IMR-90 (cell line): ENCODE measurements at regions not wholly inside any gene's neighbourhood (a gene's known extent, or its start where the extent isn't known, plus 50 kb on each side); places are given as distances from the start of the nearest gene placed in this dataset.

Experiments used
- ATAC-seq: fragments of 200-7000 bp; cut with Tn5 transposase; 2 replicates; pipeline ENCODE4 v1.9.1; 2020; ENCODE audit warnings: low read depth, mild to moderate bottlenecking, moderate library complexity
- BruUV-seq: library from RNA; stranded (reverse); fragments of 400-500 nt; replicated peaks from 2 replicates; lab custom pipeline; 2021; lab: Mats Ljungman, UMichigan
- CTCF ChIA-PET: fragments of 300-600 bp; formaldehyde crosslinking; extraction: SDS; loops from one replicate; lab custom pipeline; 2021; ENCODE audit warnings: antibody characterized with exemption; lab: Yijun Ruan, JAX
- POLR2A ChIA-PET: fragments of 300-600 bp; sonication (Branson Sonifier 250); formaldehyde crosslinking; loops from one replicate; lab custom pipeline; 2022; ENCODE audit warnings: antibody characterized with exemption; ENCODE audit not compliant: unreplicated experiment; lab: Charles Lee
- DNase-seq: peaks from one replicate; pipeline ENCODE4 v3.0.0; 2013
- H2AFZ ChIP-seq: replicated peaks from 2 replicates; pipeline ENCODE3; 2013; ENCODE audit warnings: low read length, mild to moderate bottlenecking; ENCODE audit not compliant: poor library complexity
- H2AK5ac ChIP-seq: 2 replicates; pipeline ENCODE4 v1.6.1; 2013; ENCODE audit warnings: low read depth, low read length, inconsistent platforms
- H2AK9ac ChIP-seq: replicated peaks from 2 replicates; pipeline ENCODE3; 2013; ENCODE audit warnings: mild to moderate bottlenecking, low read depth, low read length, moderate library complexity; ENCODE audit not compliant: poor library complexity
- H2BK120ac ChIP-seq: 2 replicates; pipeline ENCODE4 v1.6.1; 2013; ENCODE audit warnings: low read depth, low read length, inconsistent platforms
- H2BK15ac ChIP-seq: 3 replicates; pipeline ENCODE4 v1.6.1; 2013; ENCODE audit warnings: low read depth, low read length, inconsistent platforms
- H2BK20ac ChIP-seq: 2 replicates; pipeline ENCODE4 v1.6.1; 2013; ENCODE audit warnings: low read depth, mild to moderate bottlenecking, inconsistent platforms, low read length, moderate library complexity
- H2BK5ac ChIP-seq: 2 replicates; pipeline ENCODE4 v1.6.1; 2013; ENCODE audit warnings: mild to moderate bottlenecking, low read depth, low read length, inconsistent platforms; ENCODE audit not compliant: poor library complexity, severe bottlenecking
- H3K14ac ChIP-seq: replicated peaks from 2 replicates; pipeline ENCODE4 v1.6.1; 2013; ENCODE audit warnings: low read depth, low read length, inconsistent platforms
- H3K18ac ChIP-seq: 2 replicates; pipeline ENCODE4 v1.6.1; 2013; ENCODE audit warnings: low read depth, low read length, control low read depth
- H3K23ac ChIP-seq: 2 replicates; pipeline ENCODE4 v1.6.1; 2013; ENCODE audit warnings: low read depth, low read length, inconsistent platforms
- H3K27ac ChIP-seq: 2 replicates; pipeline ENCODE4 v1.5.1; 2013; ENCODE audit warnings: mild to moderate bottlenecking, control low read depth, low read length; ENCODE audit not compliant: insufficient read depth
- H3K27me3 ChIP-seq: 2 replicates; pipeline ENCODE4 v1.6.1; 2013; ENCODE audit warnings: low read length; ENCODE audit not compliant: control insufficient read depth, insufficient read depth
- H3K36me3 ChIP-seq: 2 replicates; pipeline ENCODE4 v1.6.1; 2013; ENCODE audit warnings: low read length, mixed read lengths; ENCODE audit not compliant: control insufficient read depth, insufficient read depth
- H3K4ac ChIP-seq: 2 replicates; pipeline ENCODE4 v1.6.1; 2013; ENCODE audit warnings: low read depth, low read length, inconsistent platforms
- H3K4me1 ChIP-seq: 2 replicates; pipeline ENCODE4 v1.6.1; 2013; ENCODE audit warnings: low read length, mixed read lengths; ENCODE audit not compliant: control insufficient read depth, insufficient read depth
- H3K4me2 ChIP-seq: 2 replicates; pipeline ENCODE4 v1.6.1; 2013; ENCODE audit warnings: low read depth, mild to moderate bottlenecking, control low read depth, low read length, moderate library complexity
- H3K4me3 ChIP-seq: 2 replicates; pipeline ENCODE4 v1.5.1; 2013; ENCODE audit warnings: low read depth, mild to moderate bottlenecking, control low read depth, low read length, moderate library complexity; ENCODE audit not compliant: insufficient read depth
- H3K56ac ChIP-seq: 2 replicates; pipeline ENCODE4 v1.6.1; 2013; ENCODE audit warnings: low read length, inconsistent platforms; ENCODE audit not compliant: insufficient read depth; ENCODE audit errors: extremely low read depth
- H3K79me1 ChIP-seq, 2 experiments: 2 replicates each; pipeline ENCODE4 v1.6.1; 2013; ENCODE audit warnings: low read length in 2 of 2, inconsistent platforms in 1 of 2, low read depth in 1 of 2
- H3K9ac ChIP-seq: 2 replicates; pipeline ENCODE4 v1.6.1; 2013; ENCODE audit warnings: low read depth, low read length, control low read depth
- H3K9me1 ChIP-seq: 2 replicates; pipeline ENCODE4 v1.6.1; 2013; ENCODE audit warnings: low read length, inconsistent platforms; ENCODE audit not compliant: insufficient read depth
- H3K9me3 ChIP-seq: 2 replicates; pipeline ENCODE4 v1.6.1; 2013; ENCODE audit warnings: low read length; ENCODE audit not compliant: control insufficient read depth, insufficient read depth
- H4K20me1 ChIP-seq: 2 replicates; pipeline ENCODE4 v1.6.1; 2013; ENCODE audit warnings: low read length, inconsistent platforms; ENCODE audit not compliant: insufficient read depth
- H4K5ac ChIP-seq: 2 replicates; pipeline ENCODE4 v1.6.1; 2013; ENCODE audit warnings: mild to moderate bottlenecking, low read depth, low read length, control low read depth
- H4K8ac ChIP-seq, 2 experiments: 2 replicates each; pipeline ENCODE4 v1.6.1; 2013; ENCODE audit warnings: low read depth in 2 of 2, low read length in 2 of 2, control low read depth in 1 of 2, inconsistent platforms in 1 of 2
- H4K91ac ChIP-seq: 2 replicates; pipeline ENCODE4 v1.6.1; 2013; ENCODE audit warnings: low read depth, low read length, inconsistent platforms; ENCODE audit not compliant: insufficient read depth
- CHD1 ChIP-seq: IDR thresholded peaks from 2 replicates; pipeline ENCODE4 v1.6.1; 2012; ENCODE audit warnings: low read depth, low read length, improper control_type of control experiment
- MAFK ChIP-seq: IDR thresholded peaks from 2 replicates; pipeline ENCODE4 v1.6.1; 2012; ENCODE audit warnings: low read depth, low read length, improper control_type of control experiment
- NFE2L2 ChIP-seq: fragments of 150-350 bp; IDR thresholded peaks from 2 replicates; pipeline ENCODE4 v1.6.1; 2016; ENCODE audit warnings: low read depth, mild to moderate bottlenecking, low read length
- POLR2A ChIP-seq: IDR thresholded peaks from 2 replicates; pipeline ENCODE4 v1.6.1; 2012; ENCODE audit warnings: mild to moderate bottlenecking, low read depth, low read length
- RAD21 ChIP-seq: IDR thresholded peaks from 2 replicates; pipeline ENCODE4 v1.6.1; 2012; ENCODE audit warnings: low read length, improper control_type of control experiment
- RFX5 ChIP-seq: IDR thresholded peaks from 2 replicates; pipeline ENCODE4 v1.8.0; 2012; ENCODE audit warnings: low read depth, mild to moderate bottlenecking, low read length, moderate library complexity
- USF2 ChIP-seq: fragments of 150-350 bp; IDR thresholded peaks from 2 replicates; pipeline ENCODE4 v1.6.1; 2017; ENCODE audit warnings: mild to moderate bottlenecking, antibody characterized with exemption, low read length, low read depth
- WGBS, 2 experiments: methylation state at CpG; one replicate each; pipeline versions ENCODE4 v1.1.5 to v1.1.7; 2013; ENCODE audit warnings: missing lambda C conversion rate in 2 of 2; ENCODE audit not compliant: insufficient read length in 1 of 2; ENCODE audit errors: extremely low coverage in 2 of 2; 5-methylcytosine and 5-hydroxymethylcytosine counted together
- dilution Hi-C: fragments of 300-500 bp; cut with HindIII; formaldehyde crosslinking; loops from one replicate; pipeline ENCODE4 v1.14.3; 2018; ENCODE audit warnings: low sequenced_read_pairs; ENCODE audit not compliant: unreplicated experiment
- in situ Hi-C: fragments of 300-500 bp; cut with MboI; formaldehyde crosslinking; loops from 3 replicates; pipeline ENCODE4 v1.14.3; 2019; ENCODE audit warnings: low sequenced_read_pairs, inconsistent platforms, mixed read lengths
- intact Hi-C: fragments of 100-400 bp; cut with micrococcal nuclease; formaldehyde crosslinking; loops from 2 replicates; pipeline ENCODE4 v1.10.0; 2022
- TF ChIP-seq, protein P1 (sequence below): conservative IDR thresholded peaks from 2 replicates; pipeline ENCODE4 v1.5.1; 2012; ENCODE audit warnings: mild to moderate bottlenecking, low read depth, low read length, improper control_type of control experiment
- TF ChIP-seq, protein P2 (sequence below): fragments of 150-350 bp; IDR thresholded peaks from 2 replicates; pipeline ENCODE4 v1.6.1; 2016; ENCODE audit warnings: low read depth, mild to moderate bottlenecking, low read length, moderate library complexity, borderline replicate concordance

DNA sequence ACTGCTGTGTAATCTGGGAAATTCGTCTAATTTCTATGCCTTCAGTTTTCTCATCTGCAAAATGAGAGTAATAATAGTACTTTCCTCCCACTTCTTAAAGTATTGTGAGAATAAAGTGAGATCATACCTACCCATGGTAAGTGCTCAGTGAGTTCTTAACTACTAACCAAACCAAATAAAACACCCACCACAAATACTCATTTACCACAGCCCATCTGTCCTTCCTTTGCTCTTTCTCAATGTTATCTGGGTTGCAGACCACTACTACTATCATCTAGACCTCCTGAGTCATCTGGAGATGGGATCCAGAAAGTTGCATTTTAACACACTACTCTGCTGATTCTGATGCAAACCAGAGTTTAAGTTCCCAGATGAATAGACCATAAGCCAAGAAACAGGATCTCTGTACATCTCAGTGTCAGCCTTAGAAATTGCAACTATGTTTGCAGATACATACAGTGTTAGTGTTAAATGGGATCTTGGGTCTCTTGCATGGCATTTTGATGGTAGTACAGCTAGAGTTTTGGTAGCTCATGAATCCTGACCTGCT lies 105.4 kb upstream of the ATP10B start:
- Histone ChIP-seq H3K9me3 (peaks cover 11% of the 10 kb centered on the region), H3K4me2 (no peak overlapping the region), H3K18ac (no peak overlapping the region), H2AK9ac (no peak overlapping the region), H3K79me1 (no peaks in the 10 kb centered on the region), H3K56ac (no peak overlapping the region), H2BK120ac (no peak overlapping the region), H3K27ac (no peak overlapping the region), H4K5ac (no peak overlapping the region), H2AK5ac (no peak overlapping the region), H3K9me1 (no peaks in the 10 kb centered on the region), H2BK20ac (no peak overlapping the region), H3K9ac (no peak overlapping the region), H4K91ac (no peak overlapping the region), H3K23ac (no peak overlapping the region), H2BK15ac (no peak overlapping the region), H4K20me1 (no peaks in the 10 kb centered on the region), H3K4me3 (no peak overlapping the region), H4K8ac (no peak overlapping the region), H3K4ac (no peak overlapping the region), H2AFZ (no peak overlapping the region), H2BK5ac (no peak overlapping the region), H3K14ac (no peak overlapping the region), H3K36me3 (no peaks in the 10 kb centered on the region), H3K27me3 (no peaks in the 10 kb centered on the region), H3K4me1 (no peaks in the 10 kb centered on the region)
- in situ Hi-C loops: no loop called here
- WGBS, 2 experiments: no CpG with 5 or more reads among the region's 1 CpG
- DNase-seq (no peak), ATAC-seq (no peak)
- BruUV-seq: no TSS peak
- dilution Hi-C loops: no loop called here
- intact Hi-C loops: no loop called here
- POLR2A ChIA-PET: no interaction called here
- CTCF ChIA-PET: no interaction called here
- TF ChIP-seq, protein P1, sequence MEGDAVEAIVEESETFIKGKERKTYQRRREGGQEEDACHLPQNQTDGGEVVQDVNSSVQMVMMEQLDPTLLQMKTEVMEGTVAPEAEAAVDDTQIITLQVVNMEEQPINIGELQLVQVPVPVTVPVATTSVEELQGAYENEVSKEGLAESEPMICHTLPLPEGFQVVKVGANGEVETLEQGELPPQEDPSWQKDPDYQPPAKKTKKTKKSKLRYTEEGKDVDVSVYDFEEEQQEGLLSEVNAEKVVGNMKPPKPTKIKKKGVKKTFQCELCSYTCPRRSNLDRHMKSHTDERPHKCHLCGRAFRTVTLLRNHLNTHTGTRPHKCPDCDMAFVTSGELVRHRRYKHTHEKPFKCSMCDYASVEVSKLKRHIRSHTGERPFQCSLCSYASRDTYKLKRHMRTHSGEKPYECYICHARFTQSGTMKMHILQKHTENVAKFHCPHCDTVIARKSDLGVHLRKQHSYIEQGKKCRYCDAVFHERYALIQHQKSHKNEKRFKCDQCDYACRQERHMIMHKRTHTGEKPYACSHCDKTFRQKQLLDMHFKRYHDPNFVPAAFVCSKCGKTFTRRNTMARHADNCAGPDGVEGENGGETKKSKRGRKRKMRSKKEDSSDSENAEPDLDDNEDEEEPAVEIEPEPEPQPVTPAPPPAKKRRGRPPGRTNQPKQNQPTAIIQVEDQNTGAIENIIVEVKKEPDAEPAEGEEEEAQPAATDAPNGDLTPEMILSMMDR: no peak
- TF ChIP-seq, protein P2, sequence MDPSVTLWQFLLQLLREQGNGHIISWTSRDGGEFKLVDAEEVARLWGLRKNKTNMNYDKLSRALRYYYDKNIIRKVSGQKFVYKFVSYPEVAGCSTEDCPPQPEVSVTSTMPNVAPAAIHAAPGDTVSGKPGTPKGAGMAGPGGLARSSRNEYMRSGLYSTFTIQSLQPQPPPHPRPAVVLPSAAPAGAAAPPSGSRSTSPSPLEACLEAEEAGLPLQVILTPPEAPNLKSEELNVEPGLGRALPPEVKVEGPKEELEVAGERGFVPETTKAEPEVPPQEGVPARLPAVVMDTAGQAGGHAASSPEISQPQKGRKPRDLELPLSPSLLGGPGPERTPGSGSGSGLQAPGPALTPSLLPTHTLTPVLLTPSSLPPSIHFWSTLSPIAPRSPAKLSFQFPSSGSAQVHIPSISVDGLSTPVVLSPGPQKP: no peak
- TF ChIP-seq CHD1 (no peak), MAFK (no peak), USF2 (no peak), POLR2A (no peak), RAD21 (no peak), NFE2L2 (no peak), RFX5 (no peak)
